ENCODE measurements at regions not wholly inside any gene's neighbourhood (a gene's known extent, or its start where the extent isn't known, plus 50 kb on each side); places are given as distances from the start of the nearest gene placed in this dataset.

GRCh38 chr13:64997438-64997837, 2232.7 kb downstream of the PCDH9 start:
- H3K9me2 ChIP-seq (replicated peaks; ENCODE audit: low read depth, low read length): no peaks in the 10 kb centered on the region
- TF ChIP-seq CTCF (conservative IDR thresholded peaks at IDR 0.05; ENCODE audit: low read length): peak; percentile 29
- TF ChIP-seq EZH2phosphoT487 (IDR thresholded peaks at IDR 0.05; ENCODE audit: borderline replicate concordance): no peak
- no peaks in the 10 kb centered on the region for H4K20me1 ChIP-seq (ENCODE audit: insufficient read depth, low read length, poor library complexity, severe bottlenecking)
- H3K9ac ChIP-seq (ENCODE audit: low read depth, low read length, poor library complexity, severe bottlenecking): no peak overlapping the region
- no peaks in the 10 kb centered on the region for H3F3A ChIP-seq (ENCODE audit: low read depth)
- H3K79me2 ChIP-seq (ENCODE audit: insufficient read depth, low read length): no peaks in the 10 kb centered on the region
- H3K4me1 ChIP-seq (ENCODE audit: insufficient read depth, low read length, poor library complexity, severe bottlenecking): no peaks in the 10 kb centered on the region
- H3K27me3 ChIP-seq (ENCODE audit: insufficient read depth, low read length, poor library complexity, severe bottlenecking): no peaks in the 10 kb centered on the region
- no peak overlapping the region for H2AFZ ChIP-seq (ENCODE audit: low read length)
- H3K9me3 ChIP-seq (ENCODE audit: insufficient read depth, low read depth, low read length): no peaks in the 10 kb centered on the region
- H3K36me3 ChIP-seq (ENCODE audit: insufficient read depth, low read length): no peaks in the 10 kb centered on the region
- H3K4me2 ChIP-seq (ENCODE audit: low read depth, low read length, poor library complexity, severe bottlenecking): no peak overlapping the region
- H3K4me3 ChIP-seq (ENCODE audit: low read length, poor library complexity, severe bottlenecking): no peak overlapping the region

GRCh38 chr13:64993514-64994164, 2236.5 kb downstream of the PCDH9 start:
- H3K4me3 ChIP-seq (ENCODE audit: low read length, poor library complexity, severe bottlenecking): no peak overlapping the region
- no peak overlapping the region for H3K4me2 ChIP-seq (ENCODE audit: low read depth, low read length, poor library complexity, severe bottlenecking)
- no peaks in the 10 kb centered on the region for H3K27me3 ChIP-seq (ENCODE audit: insufficient read depth, low read length, poor library complexity, severe bottlenecking)
- H3F3A ChIP-seq (ENCODE audit: low read depth): no peaks in the 10 kb centered on the region
- no peaks in the 10 kb centered on the region for H3K36me3 ChIP-seq (ENCODE audit: insufficient read depth, low read length)
- no peaks in the 10 kb centered on the region for H3K79me2 ChIP-seq (ENCODE audit: insufficient read depth, low read length)
- no peak for TF ChIP-seq CTCF (conservative IDR thresholded peaks at IDR 0.05; ENCODE audit: low read length)
- no peak for TF ChIP-seq EZH2phosphoT487 (IDR thresholded peaks at IDR 0.05; ENCODE audit: borderline replicate concordance)
- H4K20me1 ChIP-seq (ENCODE audit: insufficient read depth, low read length, poor library complexity, severe bottlenecking): no peaks in the 10 kb centered on the region
- H3K4me1 ChIP-seq (ENCODE audit: insufficient read depth, low read length, poor library complexity, severe bottlenecking): no peaks in the 10 kb centered on the region
- no peak overlapping the region for H3K9ac ChIP-seq (ENCODE audit: low read depth, low read length, poor library complexity, severe bottlenecking)
- no peaks in the 10 kb centered on the region for H3K9me2 ChIP-seq (replicated peaks; ENCODE audit: low read depth, low read length)
- H2AFZ ChIP-seq (ENCODE audit: low read length): peak overlapping the region; percentile 91
- H3K9me3 ChIP-seq (ENCODE audit: insufficient read depth, low read depth, low read length): no peaks in the 10 kb centered on the region

- Histone ChIP-seq H4K20me1 (ENCODE audit: insufficient read depth, low read length, poor library complexity, severe bottlenecking) (no peaks in the 10 kb centered on the region), H3K36me3 (ENCODE audit: insufficient read depth, low read length) (no peaks in the 10 kb centered on the region), H3K79me2 (ENCODE audit: insufficient read depth, low read length) (no peaks in the 10 kb centered on the region), H2AFZ (ENCODE audit: low read length) (no peak overlapping the region), H3K4me2 (ENCODE audit: low read depth, low read length, poor library complexity, severe bottlenecking) (no peak overlapping the region), H3K9me3 (ENCODE audit: insufficient read depth, low read depth, low read length) (no peaks in the 10 kb centered on the region), H3K4me1 (ENCODE audit: insufficient read depth, low read length, poor library complexity, severe bottlenecking) (no peaks in the 10 kb centered on the region), H3K27me3 (ENCODE audit: insufficient read depth, low read length, poor library complexity, severe bottlenecking) (no peaks in the 10 kb centered on the region), H3K9ac (ENCODE audit: low read depth, low read length, poor library complexity, severe bottlenecking) (no peak overlapping the region), H3F3A (ENCODE audit: low read depth) (no peaks in the 10 kb centered on the region), H3K4me3 (ENCODE audit: low read length, poor library complexity, severe bottlenecking) (no peak overlapping the region), H3K9me2 (replicated peaks; ENCODE audit: low read depth, low read length) (no peaks in the 10 kb centered on the region)
- TF ChIP-seq CTCF (conservative IDR thresholded peaks at IDR 0.05; ENCODE audit: low read length) (no peak), EZH2phosphoT487 (IDR thresholded peaks at IDR 0.05; ENCODE audit: borderline replicate concordance) (no peak)
Measured at GRCh38 chr13:64992314-64992713, 2237.8 kb downstream of the PCDH9 start.

Measured in Loucy (cell line).